ENCODE measurements at regions not wholly inside any gene's neighbourhood (a gene's known extent, or its start where the extent isn't known, plus 50 kb on each side); places are given as distances from the start of the nearest gene placed in this dataset.

DNA sequence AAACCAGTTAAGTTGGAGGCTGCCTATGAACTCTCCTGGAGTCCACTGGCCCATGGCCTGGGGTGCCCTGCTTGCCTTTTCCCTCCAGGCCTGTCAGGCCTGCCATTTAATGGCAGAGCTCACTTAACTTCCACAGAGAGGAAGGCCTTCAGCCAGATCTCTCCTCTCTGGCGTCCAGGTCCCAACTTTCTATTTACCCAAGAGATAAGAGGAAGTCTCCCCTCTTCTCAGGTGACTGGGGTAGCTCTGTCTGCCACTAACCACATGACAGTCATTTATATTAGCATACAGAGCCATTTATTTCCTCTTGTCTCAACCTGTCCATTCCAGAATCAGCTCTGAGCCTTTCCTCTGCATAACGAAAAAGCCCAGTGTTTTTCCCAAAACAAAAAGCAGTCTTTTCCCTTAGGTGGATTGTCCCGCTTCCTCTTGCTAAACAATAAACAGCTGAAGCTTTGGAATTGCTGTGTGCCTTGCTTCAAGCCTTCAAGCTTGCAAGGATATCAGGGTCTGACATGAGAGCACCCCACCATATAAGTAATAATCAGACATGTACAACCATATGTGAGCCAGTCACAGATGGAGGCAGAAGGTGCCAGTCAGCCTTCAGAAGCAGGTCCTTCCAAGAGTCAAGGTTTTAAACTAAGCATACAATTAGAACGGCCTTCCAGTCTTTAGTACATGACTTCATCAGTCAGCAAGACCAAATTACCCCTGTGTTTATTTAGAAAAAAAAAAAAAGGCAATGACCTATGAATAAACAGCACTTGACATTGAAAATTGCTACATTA lies 50.0 kb upstream of the CALM2 start:
- dilution Hi-C loops (cut with MboI; ENCODE audit: extremely low pct_ligation_motif_present, low sequenced_read_pairs), result no loop called here
- FAIRE-seq (no peak), DNase-seq (ENCODE audit: low read depth, low spot score) (no peak)
- no peak overlapping the region for H3K27ac ChIP-seq (ENCODE audit: control insufficient read depth, insufficient read depth, low read length)
- H2AFZ ChIP-seq (ENCODE audit: control insufficient read depth, low read length), result no peak overlapping the region
- no peaks in the 10 kb centered on the region for H3K9me1 ChIP-seq (ENCODE audit: control insufficient read depth, extremely low read depth, insufficient read depth, low read length)
- no peaks in the 10 kb centered on the region for H3K4me1 ChIP-seq (ENCODE audit: control insufficient read depth, extremely low read depth, insufficient read depth, low read length)
- no peak overlapping the region for H3K9ac ChIP-seq (ENCODE audit: control insufficient read depth, extremely low read depth, insufficient read depth, low read length)
- no peaks in the 10 kb centered on the region for H3K9me3 ChIP-seq (ENCODE audit: control insufficient read depth, low read depth, low read length)
- TF ChIP-seq, protein P1, sequence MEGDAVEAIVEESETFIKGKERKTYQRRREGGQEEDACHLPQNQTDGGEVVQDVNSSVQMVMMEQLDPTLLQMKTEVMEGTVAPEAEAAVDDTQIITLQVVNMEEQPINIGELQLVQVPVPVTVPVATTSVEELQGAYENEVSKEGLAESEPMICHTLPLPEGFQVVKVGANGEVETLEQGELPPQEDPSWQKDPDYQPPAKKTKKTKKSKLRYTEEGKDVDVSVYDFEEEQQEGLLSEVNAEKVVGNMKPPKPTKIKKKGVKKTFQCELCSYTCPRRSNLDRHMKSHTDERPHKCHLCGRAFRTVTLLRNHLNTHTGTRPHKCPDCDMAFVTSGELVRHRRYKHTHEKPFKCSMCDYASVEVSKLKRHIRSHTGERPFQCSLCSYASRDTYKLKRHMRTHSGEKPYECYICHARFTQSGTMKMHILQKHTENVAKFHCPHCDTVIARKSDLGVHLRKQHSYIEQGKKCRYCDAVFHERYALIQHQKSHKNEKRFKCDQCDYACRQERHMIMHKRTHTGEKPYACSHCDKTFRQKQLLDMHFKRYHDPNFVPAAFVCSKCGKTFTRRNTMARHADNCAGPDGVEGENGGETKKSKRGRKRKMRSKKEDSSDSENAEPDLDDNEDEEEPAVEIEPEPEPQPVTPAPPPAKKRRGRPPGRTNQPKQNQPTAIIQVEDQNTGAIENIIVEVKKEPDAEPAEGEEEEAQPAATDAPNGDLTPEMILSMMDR (optimal IDR thresholded peaks at IDR 0.05 in 1 of 3, IDR thresholded peaks at IDR 0.05 in 1 of 3, conservative IDR thresholded peaks at IDR 0.05 in 1 of 3; ENCODE audit: extremely low read depth in 1 of 3, insufficient read depth in 2 of 3, low read length in 3 of 3), result no peak
- TF ChIP-seq EZH2 (IDR thresholded peaks at IDR 0.05; ENCODE audit: low read length), result no peak
- no peak overlapping the region for H3K4me3 ChIP-seq (ENCODE audit: control insufficient read depth in 2 of 3, extremely low read depth in 1 of 3, insufficient read depth in 2 of 3, low read depth in 1 of 3, low read length in 3 of 3)
- no peaks in the 10 kb centered on the region for H3K27me3 ChIP-seq (ENCODE audit: control insufficient read depth, extremely low read depth, insufficient read depth, low read length)
- no peak overlapping the region for H3K4me2 ChIP-seq (ENCODE audit: control insufficient read depth, extremely low read depth, insufficient read depth, low read depth, low read length)
- no peaks in the 10 kb centered on the region for H3K36me3 ChIP-seq (ENCODE audit: control insufficient read depth in 2 of 2, extremely low read depth in 1 of 2, insufficient read depth in 2 of 2, low read length in 2 of 2)
- H4K20me1 ChIP-seq (ENCODE audit: control insufficient read depth, extremely low read depth, insufficient read depth, low read length), result no peaks in the 10 kb centered on the region
- H3K79me2 ChIP-seq (ENCODE audit: control insufficient read depth, insufficient read depth, low read length), result no peaks in the 10 kb centered on the region
